CD4-positive, alpha-beta T cell (primary cell): ENCODE measurements at regions not wholly inside any gene's neighbourhood (a gene's known extent, or its start where the extent isn't known, plus 50 kb on each side); places are given as distances from the start of the nearest gene placed in this dataset.
"Not testable (repeated sequence)": the region's sequence is repeated elsewhere in the genome, so short reads cannot be mapped to it uniquely, and the experiment has no call there.

Experiments
- ATAC-seq: fragments of 200-7000 bp; cut with Tn5 transposase; one replicate; pipeline ENCODE4 v1.10.0; 2022; ENCODE audit warnings: mild to moderate bottlenecking; ENCODE audit not compliant: poor library complexity
- CTCF ChIA-PET: fragments of 350-600 bp; sonication (Branson Sonifier 250); formaldehyde crosslinking; loops from one replicate; lab custom pipeline; 2021; ENCODE audit warnings: antibody characterized with exemption, inconsistent platforms; lab: Charles Lee
- POLR2A ChIA-PET: fragments of 350-600 bp; sonication (Branson Sonifier 250); formaldehyde crosslinking; loops from one replicate; lab custom pipeline; 2021; ENCODE audit warnings: antibody characterized with exemption, inconsistent platforms; lab: Charles Lee
- DNase-seq, 14 experiments: peaks; one replicate each; pipeline ENCODE4 v3.0.0-alpha.2; 2013 to 2020; ENCODE audit warnings: mixed read lengths in 2 of 14
- H3K27ac ChIP-seq, 2 donors: one replicate each; pipeline versions ENCODE4 v1.5.1 to v1.7.0; 2013; ENCODE audit warnings: low read length in 2 of 2, low read depth in 1 of 2, mild to moderate bottlenecking in 1 of 2
- H3K27me3 ChIP-seq, 2 experiments: 1 replicate in 1 of 2; 2 replicates in 1 of 2; pipeline versions ENCODE4 v1.6.1 to v1.7.0; 2013; ENCODE audit warnings: low read length in 2 of 2, control low read depth in 1 of 2, mild to moderate bottlenecking in 1 of 2, moderate library complexity in 1 of 2; ENCODE audit not compliant: insufficient read depth in 2 of 2, control insufficient read depth in 1 of 2
- H3K36me3 ChIP-seq: one replicate; pipeline ENCODE4 v1.6.1; 2013; ENCODE audit warnings: low read length, control low read depth; ENCODE audit not compliant: insufficient read depth
- H3K4me1 ChIP-seq: one replicate; pipeline ENCODE4 v1.6.1; 2013; ENCODE audit warnings: low read length, control low read depth; ENCODE audit not compliant: insufficient read depth
- H3K4me3 ChIP-seq: one replicate; pipeline ENCODE4 v1.5.1; 2013; ENCODE audit warnings: mild to moderate bottlenecking, low read length, moderate library complexity
- H3K9me3 ChIP-seq, 2 experiments: 1 replicate in 1 of 2; 2 replicates in 1 of 2; pipeline versions ENCODE4 v1.6.1 to v1.7.0; 2013; ENCODE audit warnings: low read length in 2 of 2, mild to moderate bottlenecking in 2 of 2, control low read depth in 1 of 2, moderate library complexity in 1 of 2; ENCODE audit not compliant: control insufficient read depth in 1 of 2, insufficient read depth in 1 of 2
- H3K27ac Mint-ChIP-seq: one replicate; pipeline ENCODE4 v1.8.0; 2020; ENCODE audit warnings: mixed read lengths
- H3K27me3 Mint-ChIP-seq: one replicate; pipeline ENCODE4 v1.8.0; 2021; ENCODE audit warnings: mixed read lengths
- H3K36me3 Mint-ChIP-seq: one replicate; pipeline ENCODE4 v1.8.0; 2021; ENCODE audit warnings: low read depth, mixed read lengths
- H3K4me1 Mint-ChIP-seq: one replicate; pipeline ENCODE4 v1.8.0; 2021; ENCODE audit warnings: low read depth, mixed read lengths
- H3K4me3 Mint-ChIP-seq: one replicate; pipeline ENCODE4 v1.8.0; 2020; ENCODE audit warnings: mild to moderate bottlenecking, mixed read lengths
- H3K9me3 Mint-ChIP-seq: one replicate; pipeline ENCODE4 v1.8.0; 2020; ENCODE audit warnings: mixed read lengths
- CTCF ChIP-seq: fragments of 200-600 bp; IDR thresholded peaks from one replicate; pipeline ENCODE4 v1.8.0; 2022; ENCODE audit warnings: antibody characterized with exemption, mild to moderate bottlenecking
- intact Hi-C, 2 experiments: fragments of 100-400 bp; cut with DNase I in 1 of 2; cut with micrococcal nuclease in 1 of 2; formaldehyde crosslinking; loops; one replicate each; pipeline versions ENCODE4 v1.15.1 to v1.9.0; 2023 to 2025; cut with DNase I, micrococcal nuclease

DNA sequence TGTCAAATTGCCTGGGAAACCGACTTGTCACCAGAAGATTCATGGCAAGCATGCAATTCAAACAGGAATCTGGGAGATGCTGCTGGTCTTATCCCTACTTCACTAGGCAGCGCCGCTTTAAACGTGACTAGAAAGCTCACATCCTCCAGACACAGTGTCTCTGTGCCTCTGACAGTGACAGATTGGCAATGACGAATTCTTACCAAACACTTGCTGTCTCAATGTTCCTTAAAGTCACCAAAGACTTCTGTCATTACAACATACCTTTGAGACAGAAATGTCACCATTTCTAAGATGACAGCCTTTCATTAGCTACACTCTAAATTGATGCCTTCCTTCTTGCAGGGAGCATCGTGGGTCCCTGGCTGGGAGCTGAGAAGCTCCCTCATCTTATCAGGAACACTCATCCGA lies 197.8 kb downstream of the CWF19L2 start:
- H3K27me3 ChIP-seq: peaks cover 0 to 3% of the 10 kb centered on the region in 2 experiments
- CTCF ChIA-PET: no interaction called here
- intact Hi-C loops: no loop called here

DNA sequence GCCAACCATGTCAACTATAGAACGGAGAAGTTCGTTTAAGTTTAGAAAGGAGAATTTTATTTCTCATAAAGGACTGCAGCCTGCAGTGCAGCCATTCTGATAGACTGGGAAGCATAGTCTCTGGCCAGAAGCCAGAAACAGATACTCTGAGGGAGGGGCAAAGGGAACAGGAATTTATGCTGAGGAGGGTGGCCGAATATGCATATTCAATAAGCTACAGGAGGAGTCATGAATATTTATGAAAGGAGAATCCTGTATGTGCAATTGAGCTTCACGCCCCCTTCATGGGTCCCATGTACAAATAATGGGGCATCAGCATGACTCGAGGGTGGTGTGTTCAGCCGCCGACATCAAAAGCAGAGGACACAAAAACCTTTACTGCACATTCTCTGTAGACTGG lies 199.9 kb downstream of the CWF19L2 start:
- Histone ChIP-seq H3K9me3 (peaks cover 0 to 4% of the 10 kb centered on the region in 2 experiments), H3K36me3 (no peaks in the 10 kb centered on the region), H3K27ac (no peak overlapping the region), H3K4me3 (no peak overlapping the region), H3K27me3 (peaks cover 0 to 3% of the 10 kb centered on the region in 2 experiments), H3K4me1 (no peaks in the 10 kb centered on the region)
- intact Hi-C loops: no loop called here
- POLR2A ChIA-PET: no interaction called here
- DNase-seq: no peak
- Mint-ChIP-seq H3K4me1 (no peaks in the 10 kb centered on the region), H3K27ac (no peak overlapping the region), H3K4me3 (no peak overlapping the region), H3K27me3 (peaks cover 19% of the 10 kb centered on the region), H3K36me3 (no peaks in the 10 kb centered on the region), H3K9me3 (no peaks in the 10 kb centered on the region)
- no peak for TF ChIP-seq CTCF
- CTCF ChIA-PET: no interaction called here
- ATAC-seq: no peak

More for the DNA sequence above, 197.8 kb downstream of the CWF19L2 start:
- POLR2A ChIA-PET: no interaction called here
- H3K4me3 ChIP-seq: no peak overlapping the region
- ATAC-seq (no peak), DNase-seq (no peak)
- no peak for TF ChIP-seq CTCF
- no peaks in the 10 kb centered on the region for H3K36me3 ChIP-seq
- Mint-ChIP-seq H3K36me3 (no peaks in the 10 kb centered on the region), H3K27ac (no peak overlapping the region), H3K4me1 (no peaks in the 10 kb centered on the region), H3K9me3 (no peaks in the 10 kb centered on the region), H3K27me3 (peaks cover 16% of the 10 kb centered on the region), H3K4me3 (no peak overlapping the region)
- peaks cover 0 to 4% of the 10 kb centered on the region in 2 experiments for H3K9me3 ChIP-seq
- no peaks in the 10 kb centered on the region for H3K4me1 ChIP-seq
- no peak overlapping the region for H3K27ac ChIP-seq

- H3K36me3 Mint-ChIP-seq, H3K4me1 Mint-ChIP-seq, H3K27ac ChIP-seq, H3K4me1 ChIP-seq, H3K27me3 Mint-ChIP-seq, H3K9me3 Mint-ChIP-seq, H3K4me3 ChIP-seq, H3K36me3 ChIP-seq, H3K27ac Mint-ChIP-seq, ATAC-seq, CTCF ChIA-PET, H3K27me3 ChIP-seq, H3K4me3 Mint-ChIP-seq, H3K9me3 ChIP-seq, POLR2A ChIA-PET, DNase-seq, intact Hi-C loops: not testable (repeated sequence)
Observed at GRCh38 chr11:107253661-107254060, 204.0 kb downstream of the CWF19L2 start.

GRCh38 chr11:107252429-107253161 lies 205.0 kb downstream of the CWF19L2 start:
- no peaks in the 10 kb centered on the region for H3K9me3 Mint-ChIP-seq
- Histone ChIP-seq H3K9me3 (peaks cover 0 to 4% of the 10 kb centered on the region in 2 experiments), H3K36me3 (no peaks in the 10 kb centered on the region), H3K4me3 (no peak overlapping the region), H3K27me3 (no peaks in the 10 kb centered on the region), H3K27ac (no peak overlapping the region), H3K4me1 (no peaks in the 10 kb centered on the region)
- DNase-seq (no peak), ATAC-seq (no peak)
- ChIA-PET CTCF (no interaction called here), POLR2A (no interaction called here)
- no peak overlapping the region for H3K4me3 Mint-ChIP-seq
- no peak for TF ChIP-seq CTCF
- intact Hi-C loops: no loop called here
- no peak overlapping the region for H3K27ac Mint-ChIP-seq
- no peaks in the 10 kb centered on the region for H3K4me1 Mint-ChIP-seq
- peaks cover 9% of the 10 kb centered on the region for H3K27me3 Mint-ChIP-seq
- no peaks in the 10 kb centered on the region for H3K36me3 Mint-ChIP-seq
